ENCODE measurements at regions not wholly inside any gene's neighbourhood (a gene's known extent, or its start where the extent isn't known, plus 50 kb on each side); places are given as distances from the start of the nearest gene placed in this dataset.

GRCh38 chr13:80900561-80900960, 559.6 kb upstream of the SPRY2 start:
- TF ChIP-seq EZH2phosphoT487 (IDR thresholded peaks at IDR 0.05; ENCODE audit: borderline replicate concordance, low read depth, low read length) (no peak), CTCF (conservative IDR thresholded peaks at IDR 0.05; ENCODE audit: low read length) (no peak)
